Lower lobe of right lung (tissue), 2 donors: ENCODE measurements at regions not wholly inside any gene's neighbourhood (a gene's known extent, or its start where the extent isn't known, plus 50 kb on each side); places are given as distances from the start of the nearest gene placed in this dataset.
"Not testable (repeated sequence)": the region's sequence is repeated elsewhere in the genome, so short reads cannot be mapped to it uniquely, and the experiment has no call there.

Source experiments
- ATAC-seq, 2 donors: fragments of 200-7000 bp; cut with Tn5 transposase; one replicate each; pipeline ENCODE4 v1.9.1; 2020 to 2022; ENCODE audit warnings: mild to moderate bottlenecking in 2 of 2, moderate library complexity in 2 of 2
- DNase-seq: peaks from one replicate; pipeline ENCODE4 v3.0.0-alpha.2; 2020
- H3K27ac ChIP-seq: fragments of 200-600 bp; one replicate; pipeline ENCODE4 v1.8.0; 2022
- H3K27me3 ChIP-seq: fragments of 200-600 bp; one replicate; pipeline ENCODE4 v1.8.0; 2022; ENCODE audit warnings: low read depth
- H3K36me3 ChIP-seq: fragments of 200-600 bp; one replicate; pipeline ENCODE4 v1.8.0; 2022; ENCODE audit warnings: mild to moderate bottlenecking
- H3K4me1 ChIP-seq: fragments of 200-600 bp; one replicate; pipeline ENCODE4 v1.8.0; 2022
- H3K4me3 ChIP-seq: fragments of 200-600 bp; one replicate; pipeline ENCODE4 v1.8.0; 2022; ENCODE audit warnings: mild to moderate bottlenecking
- H3K9me3 ChIP-seq: fragments of 200-600 bp; one replicate; pipeline ENCODE4 v1.8.0; 2022
- CTCF ChIP-seq: fragments of 200-600 bp; IDR thresholded peaks from one replicate; pipeline ENCODE4 v1.8.0; 2022; ENCODE audit warnings: antibody characterized with exemption, mild to moderate bottlenecking
- intact Hi-C: fragments of 100-400 bp; cut with DNase I; formaldehyde crosslinking; loops from one replicate; pipeline ENCODE4 v1.11.0; 2022
- donor health status: DM: no; HTN: yes; CAD: no; lungs with severe emphysema.

- no peak for DNase-seq
- Histone ChIP-seq H3K36me3 (no peaks in the 10 kb centered on the region), H3K27ac (no peak overlapping the region), H3K4me3 (no peak overlapping the region), H3K4me1 (no peaks in the 10 kb centered on the region), H3K9me3 (no peaks in the 10 kb centered on the region), H3K27me3 (no peaks in the 10 kb centered on the region)
- intact Hi-C loops = no loop called here
- no peak for ATAC-seq
- TF ChIP-seq CTCF = no peak
These were observed 772.9 kb upstream of the CRIM1 start for GRCh38 chr2:35582637-35583036.

GRCh38 chr2:35580956-35581355, 774.6 kb upstream of the CRIM1 start:
- no peaks in the 10 kb centered on the region for H3K9me3 ChIP-seq

GRCh38 chr2:35568574-35568973, 787.0 kb upstream of the CRIM1 start:
- H3K4me1 ChIP-seq, DNase-seq, H3K27me3 ChIP-seq, H3K27ac ChIP-seq, H3K4me3 ChIP-seq, intact Hi-C loops, H3K9me3 ChIP-seq, ATAC-seq, H3K36me3 ChIP-seq: not testable (repeated sequence)

More at GRCh38 chr2:35580956-35581355, 774.6 kb upstream of the CRIM1 start:
- H3K27ac ChIP-seq = no peak overlapping the region
- H3K36me3 ChIP-seq = no peaks in the 10 kb centered on the region
- no peaks in the 10 kb centered on the region for H3K4me1 ChIP-seq
- DNase-seq = no peak
- no peak overlapping the region for H3K4me3 ChIP-seq
- TF ChIP-seq CTCF = no peak
- no peak for ATAC-seq
- intact Hi-C loops = no loop called here
- H3K27me3 ChIP-seq = no peaks in the 10 kb centered on the region

- H3K27me3 ChIP-seq = no peaks in the 10 kb centered on the region
- H3K9me3 ChIP-seq = no peaks in the 10 kb centered on the region
- TF ChIP-seq CTCF = no peak
- H3K4me3 ChIP-seq = no peak overlapping the region
- DNase-seq (no peak), ATAC-seq (no peak)
- intact Hi-C loops = no loop called here
- no peaks in the 10 kb centered on the region for H3K4me1 ChIP-seq
- no peak overlapping the region for H3K27ac ChIP-seq
- H3K36me3 ChIP-seq = no peaks in the 10 kb centered on the region
These were observed 793.1 kb upstream of the CRIM1 start for GRCh38 chr2:35562488-35562887.

GRCh38 chr2:35548171-35548570, 807.4 kb upstream of the CRIM1 start:
- no peaks in the 10 kb centered on the region for H3K4me1 ChIP-seq
- no peak for TF ChIP-seq CTCF
- no peak overlapping the region for H3K27ac ChIP-seq
- no peaks in the 10 kb centered on the region for H3K9me3 ChIP-seq
- no peaks in the 10 kb centered on the region for H3K27me3 ChIP-seq
- no peaks in the 10 kb centered on the region for H3K36me3 ChIP-seq
- ATAC-seq (peak; percentile 53 to 62), DNase-seq (no peak)
- intact Hi-C loops = no loop called here
- H3K4me3 ChIP-seq = no peak overlapping the region

- TF ChIP-seq CTCF = no peak
- Histone ChIP-seq H3K27me3 (no peaks in the 10 kb centered on the region), H3K27ac (no peak overlapping the region), H3K4me3 (no peak overlapping the region), H3K4me1 (no peaks in the 10 kb centered on the region), H3K9me3 (no peaks in the 10 kb centered on the region), H3K36me3 (no peaks in the 10 kb centered on the region)
- intact Hi-C loops = no loop called here
- DNase-seq = no peak
- no peak for ATAC-seq
These were observed 810.3 kb upstream of the CRIM1 start for GRCh38 chr2:35545301-35545700.
